Upper lobe of left lung (tissue), 4 donors: ENCODE measurements at regions not wholly inside any gene's neighbourhood (a gene's known extent, or its start where the extent isn't known, plus 50 kb on each side); places are given as distances from the start of the nearest gene placed in this dataset.

Source experiments
- POLR2A ChIP-seq, 4 donors: fragments of 450-650 bp; IDR thresholded peaks; one replicate each; pipeline ENCODE4 v1.5.1; 2016 to 2017; ENCODE audit warnings: antibody characterized with exemption in 4 of 4, mild to moderate bottlenecking in 2 of 4
- TF ChIP-seq, protein P1 (sequence below), 6 experiments: fragments of 450-650 bp in 4 of 6; fragments of 200-600 bp in 2 of 6; sonication (generic) in 2 of 6; IDR thresholded peaks; one replicate each; pipeline ENCODE4 v1.5.1; 2016 to 2019; ENCODE audit warnings: antibody characterized with exemption in 6 of 6

DNA sequence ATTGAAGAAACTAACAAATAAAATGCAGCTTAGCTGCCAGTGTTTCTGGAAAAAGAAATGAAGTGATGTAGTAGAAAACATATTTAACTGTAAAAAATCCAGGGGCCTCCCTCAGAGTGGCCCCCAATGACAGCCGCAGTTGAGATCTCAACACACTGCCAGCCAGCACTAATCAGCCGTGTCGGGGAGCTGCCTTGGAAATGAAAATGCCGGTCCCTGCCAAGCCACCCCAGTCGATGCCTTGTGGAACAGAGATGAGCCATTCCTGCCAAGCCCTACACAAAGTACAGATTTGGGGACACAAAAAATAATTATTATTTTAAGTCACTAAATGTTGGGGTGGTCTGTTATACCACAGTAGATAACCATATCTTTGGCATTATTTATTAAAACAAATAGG, 1342.4 kb downstream of the EFNB2 start:
- TF ChIP-seq, protein P1, sequence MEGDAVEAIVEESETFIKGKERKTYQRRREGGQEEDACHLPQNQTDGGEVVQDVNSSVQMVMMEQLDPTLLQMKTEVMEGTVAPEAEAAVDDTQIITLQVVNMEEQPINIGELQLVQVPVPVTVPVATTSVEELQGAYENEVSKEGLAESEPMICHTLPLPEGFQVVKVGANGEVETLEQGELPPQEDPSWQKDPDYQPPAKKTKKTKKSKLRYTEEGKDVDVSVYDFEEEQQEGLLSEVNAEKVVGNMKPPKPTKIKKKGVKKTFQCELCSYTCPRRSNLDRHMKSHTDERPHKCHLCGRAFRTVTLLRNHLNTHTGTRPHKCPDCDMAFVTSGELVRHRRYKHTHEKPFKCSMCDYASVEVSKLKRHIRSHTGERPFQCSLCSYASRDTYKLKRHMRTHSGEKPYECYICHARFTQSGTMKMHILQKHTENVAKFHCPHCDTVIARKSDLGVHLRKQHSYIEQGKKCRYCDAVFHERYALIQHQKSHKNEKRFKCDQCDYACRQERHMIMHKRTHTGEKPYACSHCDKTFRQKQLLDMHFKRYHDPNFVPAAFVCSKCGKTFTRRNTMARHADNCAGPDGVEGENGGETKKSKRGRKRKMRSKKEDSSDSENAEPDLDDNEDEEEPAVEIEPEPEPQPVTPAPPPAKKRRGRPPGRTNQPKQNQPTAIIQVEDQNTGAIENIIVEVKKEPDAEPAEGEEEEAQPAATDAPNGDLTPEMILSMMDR (IDR thresholded peaks at IDR 0.05): no peak
- TF ChIP-seq POLR2A (IDR thresholded peaks at IDR 0.05): no peak
